Erythroblast (primary cell): ENCODE measurements at regions not wholly inside any gene's neighbourhood (a gene's known extent, or its start where the extent isn't known, plus 50 kb on each side); places are given as distances from the start of the nearest gene placed in this dataset.

ENCODE experiments used
- GATA1 ChIP-seq: IDR thresholded peaks from 2 replicates; pipeline ENCODE4 v1.6.1; 2011; ENCODE audit warnings: low read depth, mild to moderate bottlenecking, control low read depth, low read length, moderate library complexity
- POLR2A ChIP-seq: IDR thresholded peaks from 2 replicates; pipeline ENCODE4 v1.6.1; 2011; ENCODE audit warnings: mild to moderate bottlenecking, low read length

DNA sequence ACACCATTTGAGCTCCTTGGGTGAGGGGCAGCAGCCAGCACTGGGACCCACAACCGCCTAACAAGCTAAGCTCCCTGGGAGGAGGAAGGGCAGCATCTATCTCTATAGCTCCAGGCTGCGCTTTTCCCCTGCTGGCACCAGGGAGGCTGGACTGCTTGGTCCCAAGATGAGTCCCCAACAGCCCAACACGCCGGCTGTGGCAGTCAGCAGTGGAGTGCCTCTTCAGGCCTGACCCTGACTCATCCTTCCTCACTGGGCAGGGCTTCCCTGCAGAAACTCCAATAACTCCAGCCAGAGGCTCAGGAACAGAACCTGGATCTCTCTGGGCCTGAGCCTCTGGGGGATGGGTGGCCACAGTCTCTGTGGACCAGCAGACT, 113.7 kb upstream of the ADAMTS16 start:
- TF ChIP-seq POLR2A (no peak), GATA1 (no peak)
